ENCODE measurements at regions not wholly inside any gene's neighbourhood (a gene's known extent, or its start where the extent isn't known, plus 50 kb on each side); places are given as distances from the start of the nearest gene placed in this dataset.

- H3K9me3 Mint-ChIP-seq: no peaks in the 10 kb centered on the region
- no peaks in the 10 kb centered on the region for H3K4me1 Mint-ChIP-seq (ENCODE audit: low read depth)
- no peaks in the 10 kb centered on the region for H3K36me3 Mint-ChIP-seq (ENCODE audit: low read depth)
- H3K27ac Mint-ChIP-seq: no peak overlapping the region
- no peaks in the 10 kb centered on the region for H3K27me3 Mint-ChIP-seq (ENCODE audit: low read depth)
- H3K4me3 Mint-ChIP-seq: no peak overlapping the region
These were observed 75.1 kb upstream of the PGRMC2 start for GRCh38 chr4:128362760-128363159.

- Mint-ChIP-seq H3K4me3 (no peak overlapping the region), H3K36me3 (ENCODE audit: low read depth) (no peaks in the 10 kb centered on the region), H3K9me3 (no peaks in the 10 kb centered on the region), H3K4me1 (ENCODE audit: low read depth) (no peaks in the 10 kb centered on the region), H3K27ac (no peak overlapping the region), H3K27me3 (ENCODE audit: low read depth) (no peaks in the 10 kb centered on the region)
These were observed 71.8 kb upstream of the PGRMC2 start for GRCh38 chr4:128359422-128359821.

- H3K4me3 Mint-ChIP-seq: no peak overlapping the region
These were observed 71.3 kb upstream of the PGRMC2 start for GRCh38 chr4:128358913-128359279.

DNA sequence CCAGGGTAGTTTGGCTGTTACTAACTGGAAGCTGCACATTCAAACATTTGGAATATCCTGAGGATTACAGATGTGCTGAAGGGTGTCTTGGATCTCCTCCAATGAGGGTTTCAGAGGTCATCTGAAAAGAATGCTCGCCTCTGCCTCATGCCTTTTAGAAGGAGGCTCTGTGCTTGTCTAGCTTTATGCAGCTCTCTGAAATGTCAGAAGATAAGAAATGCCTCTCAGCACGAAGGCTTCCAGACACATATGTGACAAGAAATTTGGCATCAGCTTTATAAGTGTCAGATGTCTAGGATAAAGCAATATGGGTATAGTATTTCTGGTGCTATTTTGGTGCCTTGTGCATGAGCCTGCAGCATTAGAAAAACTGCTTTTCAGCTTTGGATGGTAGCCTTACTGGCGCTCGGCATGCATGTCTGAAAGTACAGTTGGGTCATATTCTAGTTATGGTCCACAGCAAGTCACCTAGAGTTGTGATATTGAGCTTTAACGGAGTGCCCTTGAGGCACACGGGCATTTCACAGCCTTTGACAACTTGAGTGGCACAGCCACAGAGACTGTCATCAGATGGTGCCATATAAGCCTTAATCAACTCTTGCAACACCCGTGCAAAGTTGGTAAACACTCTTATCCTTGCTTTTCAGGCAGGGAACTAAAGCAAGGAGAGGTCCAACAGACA, 70.8 kb upstream of the PGRMC2 start:
- H3K4me1 Mint-ChIP-seq (ENCODE audit: low read depth): no peaks in the 10 kb centered on the region
- H3K4me3 Mint-ChIP-seq: no peak overlapping the region
- no peaks in the 10 kb centered on the region for H3K9me3 Mint-ChIP-seq
- no peaks in the 10 kb centered on the region for H3K36me3 Mint-ChIP-seq (ENCODE audit: low read depth)
- no peaks in the 10 kb centered on the region for H3K27me3 Mint-ChIP-seq (ENCODE audit: low read depth)
- H3K27ac Mint-ChIP-seq: no peak overlapping the region

More at GRCh38 chr4:128358913-128359279, 71.3 kb upstream of the PGRMC2 start:
- Mint-ChIP-seq H3K4me1 (ENCODE audit: low read depth) (no peaks in the 10 kb centered on the region), H3K27ac (no peak overlapping the region), H3K36me3 (ENCODE audit: low read depth) (no peaks in the 10 kb centered on the region), H3K27me3 (ENCODE audit: low read depth) (no peaks in the 10 kb centered on the region), H3K9me3 (no peaks in the 10 kb centered on the region)

DNA sequence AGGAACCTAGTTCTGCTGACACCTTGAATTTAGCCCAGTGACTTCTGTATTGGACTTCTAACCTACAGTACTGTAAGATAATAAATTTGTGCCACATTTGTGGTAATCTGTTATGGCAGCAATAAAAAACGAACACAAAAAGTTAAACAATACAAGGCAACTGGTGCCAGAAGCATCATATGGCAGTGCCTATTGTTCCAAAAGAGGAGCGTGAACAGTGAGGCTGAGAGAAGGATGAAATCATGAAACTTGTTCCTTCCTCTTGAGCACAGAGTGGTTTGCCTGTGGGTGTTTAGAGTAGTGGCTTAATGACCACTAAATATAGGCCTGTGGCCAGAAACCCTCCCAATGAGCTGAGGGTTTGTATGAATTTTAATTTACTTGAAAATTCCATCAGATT, 69.7 kb upstream of the PGRMC2 start:
- Mint-ChIP-seq H3K27me3 (ENCODE audit: low read depth) (no peaks in the 10 kb centered on the region), H3K36me3 (ENCODE audit: low read depth) (no peaks in the 10 kb centered on the region), H3K4me1 (ENCODE audit: low read depth) (no peaks in the 10 kb centered on the region), H3K9me3 (no peaks in the 10 kb centered on the region), H3K27ac (no peak overlapping the region), H3K4me3 (no peak overlapping the region)

DNA sequence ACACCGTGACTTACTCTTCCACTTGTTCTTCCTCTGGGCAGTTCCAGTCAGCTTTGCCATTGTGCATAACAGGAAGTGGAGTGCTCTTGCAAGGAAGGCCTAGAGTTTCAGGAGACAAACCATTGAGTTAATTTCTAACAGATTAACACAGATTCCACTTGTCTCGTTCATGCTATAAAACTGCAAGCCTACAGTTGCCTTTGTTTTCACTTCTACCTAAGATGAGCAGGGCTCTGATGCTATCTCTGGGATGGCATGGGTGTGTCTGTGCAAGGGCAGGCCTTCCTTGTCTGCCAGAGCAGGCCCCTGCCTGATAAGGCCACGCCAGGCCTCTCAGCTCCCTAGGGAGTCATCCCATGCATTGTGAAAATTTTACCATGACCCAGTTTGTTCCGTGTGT, 67.7 kb upstream of the PGRMC2 start:
- H3K27me3 Mint-ChIP-seq (ENCODE audit: low read depth): no peaks in the 10 kb centered on the region
- H3K4me1 Mint-ChIP-seq (ENCODE audit: low read depth): no peaks in the 10 kb centered on the region

GRCh38 chr4:128354205-128354821, 66.7 kb upstream of the PGRMC2 start:
- H3K27me3 Mint-ChIP-seq (ENCODE audit: low read depth): no peaks in the 10 kb centered on the region
- H3K4me3 Mint-ChIP-seq: no peak overlapping the region
- no peaks in the 10 kb centered on the region for H3K36me3 Mint-ChIP-seq (ENCODE audit: low read depth)
- no peaks in the 10 kb centered on the region for H3K9me3 Mint-ChIP-seq
- H3K4me1 Mint-ChIP-seq (ENCODE audit: low read depth): no peaks in the 10 kb centered on the region
- H3K27ac Mint-ChIP-seq: no peak overlapping the region

More for the DNA sequence above, 67.7 kb upstream of the PGRMC2 start:
- no peak overlapping the region for H3K27ac Mint-ChIP-seq
- H3K9me3 Mint-ChIP-seq: no peaks in the 10 kb centered on the region
- no peak overlapping the region for H3K4me3 Mint-ChIP-seq
- no peaks in the 10 kb centered on the region for H3K36me3 Mint-ChIP-seq (ENCODE audit: low read depth)

- Mint-ChIP-seq H3K9me3 (no peaks in the 10 kb centered on the region), H3K27me3 (ENCODE audit: low read depth) (no peaks in the 10 kb centered on the region), H3K36me3 (ENCODE audit: low read depth) (no peaks in the 10 kb centered on the region), H3K4me1 (ENCODE audit: low read depth) (no peaks in the 10 kb centered on the region), H3K27ac (no peak overlapping the region), H3K4me3 (no peak overlapping the region)
These were observed 66.2 kb upstream of the PGRMC2 start for GRCh38 chr4:128353791-128354190.

- H3K27ac Mint-ChIP-seq: no peak overlapping the region
- H3K4me1 Mint-ChIP-seq (ENCODE audit: low read depth): no peaks in the 10 kb centered on the region
- no peaks in the 10 kb centered on the region for H3K27me3 Mint-ChIP-seq (ENCODE audit: low read depth)
- no peaks in the 10 kb centered on the region for H3K9me3 Mint-ChIP-seq
- H3K36me3 Mint-ChIP-seq (ENCODE audit: low read depth): no peaks in the 10 kb centered on the region
- no peak overlapping the region for H3K4me3 Mint-ChIP-seq
These were observed 63.9 kb upstream of the PGRMC2 start for GRCh38 chr4:128351502-128351901.

DNA sequence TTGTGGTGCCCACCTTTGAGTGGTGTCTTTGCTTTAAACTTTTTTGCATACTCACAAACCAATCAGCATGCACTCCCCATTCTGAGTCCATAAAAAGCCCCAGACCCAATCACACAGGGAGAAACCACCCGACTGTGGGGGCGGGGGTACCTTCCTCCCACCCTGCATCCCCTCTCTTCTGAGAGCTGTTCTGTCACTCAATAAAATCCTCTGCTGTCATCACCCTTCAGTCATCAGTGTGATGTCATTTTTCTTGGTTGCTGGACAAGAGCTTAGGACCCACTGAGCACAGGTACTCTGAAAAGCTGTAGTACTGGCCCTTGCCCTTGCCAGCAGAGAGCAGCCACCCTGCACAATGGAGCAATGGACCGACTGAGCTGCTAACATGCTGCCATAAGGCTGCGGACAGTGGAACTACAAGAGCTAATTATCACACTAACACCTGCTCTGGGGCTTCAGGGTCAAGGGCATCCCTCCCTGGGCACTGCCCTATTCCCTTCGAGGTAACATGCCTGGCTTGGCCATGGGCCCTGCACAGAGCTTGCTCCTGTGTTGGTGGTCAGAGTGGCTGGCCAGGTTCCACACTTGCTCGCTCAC, 62.9 kb upstream of the PGRMC2 start:
- H3K9me3 Mint-ChIP-seq: no peaks in the 10 kb centered on the region

GRCh38 chr4:128349921-128350320, 62.3 kb upstream of the PGRMC2 start:
- H3K4me1 Mint-ChIP-seq (ENCODE audit: low read depth): no peaks in the 10 kb centered on the region
- H3K36me3 Mint-ChIP-seq (ENCODE audit: low read depth): no peaks in the 10 kb centered on the region
- no peak overlapping the region for H3K4me3 Mint-ChIP-seq
- no peaks in the 10 kb centered on the region for H3K9me3 Mint-ChIP-seq
- H3K27me3 Mint-ChIP-seq (ENCODE audit: low read depth): no peaks in the 10 kb centered on the region
- H3K27ac Mint-ChIP-seq: no peak overlapping the region

More for the DNA sequence above, 62.9 kb upstream of the PGRMC2 start:
- Mint-ChIP-seq H3K4me3 (no peak overlapping the region), H3K27me3 (ENCODE audit: low read depth) (no peaks in the 10 kb centered on the region), H3K27ac (no peak overlapping the region), H3K4me1 (ENCODE audit: low read depth) (no peaks in the 10 kb centered on the region), H3K36me3 (ENCODE audit: low read depth) (no peaks in the 10 kb centered on the region)

DNA sequence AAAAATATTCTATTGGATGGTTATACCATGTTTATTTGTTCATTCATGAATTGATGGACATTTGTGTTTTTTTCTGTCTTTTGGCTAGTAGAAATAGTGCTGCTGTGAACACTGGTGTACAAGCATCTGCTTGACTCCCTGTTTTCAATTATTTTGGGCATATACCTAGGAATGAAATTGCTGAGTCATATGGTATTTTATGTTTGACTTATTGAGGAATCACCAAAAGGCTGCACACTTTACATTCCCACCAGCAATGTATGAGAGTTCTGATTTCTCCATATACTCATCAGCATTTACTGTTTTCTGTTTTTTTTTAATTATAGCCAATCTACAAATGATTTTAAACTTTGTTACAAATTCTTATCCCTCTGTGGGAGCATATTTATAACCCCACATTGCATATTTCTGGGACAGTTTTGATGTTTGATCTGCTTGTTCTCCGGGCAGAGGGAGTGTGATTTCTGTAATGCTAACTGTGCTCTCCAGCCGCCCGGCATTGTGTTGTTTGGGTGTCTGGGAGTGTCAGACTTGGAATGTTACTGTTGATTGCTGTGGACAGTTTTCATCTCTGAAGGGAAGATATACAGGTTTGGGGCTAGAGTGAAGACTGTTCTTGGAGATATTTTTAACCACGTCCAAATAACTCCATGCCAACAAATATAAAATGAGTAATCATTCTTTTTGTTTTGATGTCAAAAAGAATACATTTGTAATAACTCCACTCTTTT, 60.5 kb upstream of the PGRMC2 start:
- H3K27ac Mint-ChIP-seq: no peak overlapping the region

DNA sequence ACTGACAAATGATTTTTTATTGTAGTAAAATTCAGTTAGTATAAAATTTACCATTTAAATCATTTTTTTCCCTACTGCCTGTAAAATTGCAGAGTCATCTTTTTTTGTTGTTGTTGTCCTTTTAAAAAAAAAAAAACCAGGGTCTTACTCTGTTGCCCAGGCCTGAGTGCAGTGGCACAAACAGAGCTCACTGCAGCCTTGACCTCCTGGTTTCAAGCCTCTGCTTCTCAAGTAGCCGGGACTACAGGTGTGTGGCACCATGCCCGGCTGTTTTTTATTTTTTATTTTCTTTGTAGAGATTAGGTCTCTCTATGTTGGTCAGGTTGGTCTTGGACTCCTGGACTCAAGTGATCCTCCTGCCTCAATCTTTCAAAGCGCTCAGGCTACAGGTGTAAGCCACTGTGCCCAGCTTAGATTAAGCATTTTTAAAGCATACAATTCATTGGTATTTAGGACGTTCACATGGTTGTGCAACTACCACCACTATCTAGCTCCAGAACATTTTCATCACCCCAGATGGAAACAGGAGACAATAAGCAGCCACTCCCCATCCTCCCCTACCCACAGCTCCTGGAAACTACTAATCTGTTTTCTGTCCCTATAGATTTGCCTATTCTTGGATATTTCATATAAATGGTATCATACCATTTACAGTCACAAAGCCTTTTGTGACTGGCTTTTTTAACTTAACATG, 59.7 kb upstream of the PGRMC2 start:
- Mint-ChIP-seq H3K36me3 (ENCODE audit: low read depth) (no peaks in the 10 kb centered on the region), H3K27me3 (ENCODE audit: low read depth) (no peaks in the 10 kb centered on the region), H3K9me3 (no peaks in the 10 kb centered on the region), H3K4me3 (no peak overlapping the region), H3K27ac (no peak overlapping the region), H3K4me1 (ENCODE audit: low read depth) (no peaks in the 10 kb centered on the region)

More for the DNA sequence above, 60.5 kb upstream of the PGRMC2 start:
- no peaks in the 10 kb centered on the region for H3K36me3 Mint-ChIP-seq (ENCODE audit: low read depth)
- H3K9me3 Mint-ChIP-seq: no peaks in the 10 kb centered on the region
- H3K27me3 Mint-ChIP-seq (ENCODE audit: low read depth): no peaks in the 10 kb centered on the region
- H3K4me1 Mint-ChIP-seq (ENCODE audit: low read depth): no peaks in the 10 kb centered on the region
- H3K4me3 Mint-ChIP-seq: no peak overlapping the region

DNA sequence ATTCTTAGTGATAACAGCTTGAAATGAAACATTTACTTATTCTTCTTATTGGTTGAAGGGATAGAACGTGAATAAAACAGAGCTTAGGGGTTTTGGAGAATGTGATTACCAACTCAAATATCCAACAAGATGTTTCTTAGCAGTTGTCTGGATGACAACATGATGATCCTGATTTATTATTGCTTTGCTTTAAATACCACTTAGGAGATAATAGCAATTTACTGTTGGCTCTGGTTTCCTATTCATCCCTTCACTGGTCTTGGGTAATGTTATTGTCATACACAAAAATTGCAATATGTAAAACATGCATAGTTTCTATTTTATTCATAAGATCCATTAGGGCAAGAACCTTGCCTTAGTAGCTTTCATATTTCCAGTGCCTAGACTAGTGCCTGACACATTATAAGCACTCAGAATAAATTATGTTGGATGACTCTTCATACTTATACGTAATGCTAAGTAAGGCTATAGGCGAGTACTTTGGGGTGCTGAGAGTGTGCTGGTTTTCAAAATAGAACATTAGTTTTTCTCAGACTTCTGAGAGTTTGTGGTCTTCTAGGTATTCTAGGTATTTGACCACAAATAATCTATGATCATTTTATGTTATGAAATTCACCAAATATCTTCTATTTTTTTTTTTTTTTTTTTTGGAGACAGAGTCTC, 58.6 kb upstream of the PGRMC2 start:
- Mint-ChIP-seq H3K4me3 (no peak overlapping the region), H3K27me3 (ENCODE audit: low read depth) (no peaks in the 10 kb centered on the region), H3K27ac (no peak overlapping the region), H3K4me1 (ENCODE audit: low read depth) (no peaks in the 10 kb centered on the region), H3K9me3 (no peaks in the 10 kb centered on the region), H3K36me3 (ENCODE audit: low read depth) (no peaks in the 10 kb centered on the region)
